ENCODE measurements at regions not wholly inside any gene's neighbourhood (a gene's known extent, or its start where the extent isn't known, plus 50 kb on each side); places are given as distances from the start of the nearest gene placed in this dataset.

DNA sequence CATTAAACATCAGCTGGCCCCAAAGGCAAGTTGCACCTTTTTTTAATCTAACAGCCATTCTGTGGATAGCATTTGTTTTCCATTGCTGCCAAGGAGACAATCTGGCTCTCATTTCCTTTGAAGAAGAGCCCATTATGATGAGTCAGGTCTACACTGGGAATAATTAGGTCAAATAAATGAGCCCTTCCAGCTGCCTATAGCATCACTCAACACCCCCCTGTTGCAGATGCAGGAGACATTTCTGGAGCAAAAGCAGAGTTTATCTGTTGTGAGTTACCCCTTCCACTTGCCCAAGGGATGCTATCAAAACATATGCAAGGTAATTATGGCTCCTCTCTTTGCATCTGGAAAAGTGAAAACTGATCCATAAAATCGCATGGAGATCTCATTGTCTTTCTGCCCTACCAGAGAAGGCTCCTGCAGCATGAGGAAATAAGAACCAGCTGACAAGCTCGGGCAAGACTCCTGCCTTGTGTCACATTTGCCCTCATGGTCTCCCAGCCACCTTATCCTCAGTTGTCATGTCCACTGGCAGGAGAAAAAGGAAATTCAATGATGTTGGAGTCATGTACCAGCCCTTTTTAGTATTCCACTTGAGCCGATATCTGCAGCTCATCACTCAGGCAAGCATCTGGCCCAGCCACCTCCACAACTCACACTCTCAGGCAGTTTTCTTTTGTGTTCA lies 135.9 kb downstream of the SLC30A10 start:
- TF ChIP-seq, protein P1, sequence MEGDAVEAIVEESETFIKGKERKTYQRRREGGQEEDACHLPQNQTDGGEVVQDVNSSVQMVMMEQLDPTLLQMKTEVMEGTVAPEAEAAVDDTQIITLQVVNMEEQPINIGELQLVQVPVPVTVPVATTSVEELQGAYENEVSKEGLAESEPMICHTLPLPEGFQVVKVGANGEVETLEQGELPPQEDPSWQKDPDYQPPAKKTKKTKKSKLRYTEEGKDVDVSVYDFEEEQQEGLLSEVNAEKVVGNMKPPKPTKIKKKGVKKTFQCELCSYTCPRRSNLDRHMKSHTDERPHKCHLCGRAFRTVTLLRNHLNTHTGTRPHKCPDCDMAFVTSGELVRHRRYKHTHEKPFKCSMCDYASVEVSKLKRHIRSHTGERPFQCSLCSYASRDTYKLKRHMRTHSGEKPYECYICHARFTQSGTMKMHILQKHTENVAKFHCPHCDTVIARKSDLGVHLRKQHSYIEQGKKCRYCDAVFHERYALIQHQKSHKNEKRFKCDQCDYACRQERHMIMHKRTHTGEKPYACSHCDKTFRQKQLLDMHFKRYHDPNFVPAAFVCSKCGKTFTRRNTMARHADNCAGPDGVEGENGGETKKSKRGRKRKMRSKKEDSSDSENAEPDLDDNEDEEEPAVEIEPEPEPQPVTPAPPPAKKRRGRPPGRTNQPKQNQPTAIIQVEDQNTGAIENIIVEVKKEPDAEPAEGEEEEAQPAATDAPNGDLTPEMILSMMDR (IDR thresholded peaks at IDR 0.05): no peak
- TF ChIP-seq EP300 (IDR thresholded peaks at IDR 0.05): no peak

All from ovary (tissue), 3 donors.